Adrenal gland (tissue), 9 donors: ENCODE measurements at regions not wholly inside any gene's neighbourhood (a gene's known extent, or its start where the extent isn't known, plus 50 kb on each side); places are given as distances from the start of the nearest gene placed in this dataset.

Experiments used
- DNase-seq, 7 donors: peaks; one replicate each; pipeline ENCODE4 v3.0.0-alpha.2; 2019 to 2020
- H3K27ac ChIP-seq, 5 donors: fragments of 200-600 bp; sonication (generic) in 4 of 5; 1 replicate in 3 of 5; 2 replicates in 2 of 5; pipeline versions ENCODE4 v1.5.1 to v1.8.0; 2016 to 2020; ENCODE audit warnings: mild to moderate bottlenecking in 1 of 5
- H3K27me3 ChIP-seq: fragments of 200-600 bp; 2 replicates; pipeline ENCODE4 v1.8.0; 2021
- H3K36me3 ChIP-seq, 2 donors: fragments of 200-600 bp; replicated peaks in 1 of 2; 1 replicate in 1 of 2; 2 replicates in 1 of 2; pipeline versions ENCODE4 v1.5.1 to v1.8.0; 2018 to 2022
- H3K4me1 ChIP-seq, 2 donors: fragments of 200-600 bp; replicated peaks in 1 of 2; 1 replicate in 1 of 2; 2 replicates in 1 of 2; pipeline versions ENCODE4 v1.5.1 to v1.8.0; 2018 to 2021
- H3K4me3 ChIP-seq, 4 donors: fragments of 200-600 bp; sonication (generic) in 3 of 4; one replicate each; pipeline ENCODE4 v1.5.1; 2016 to 2018
- H3K9me3 ChIP-seq, 3 donors: fragments of 200-600 bp; sonication (generic) in 1 of 3; replicated peaks in 1 of 3; 1 replicate in 2 of 3; 2 replicates in 1 of 3; pipeline versions ENCODE4 v1.5.1 to v1.8.0; 2016 to 2021
- CTCF ChIP-seq, 6 experiments: fragments of 450-650 bp in 4 of 6; fragments of 200-600 bp in 2 of 6; sonication (generic) in 1 of 6; IDR thresholded peaks; 1 replicate in 5 of 6; 2 replicates in 1 of 6; pipeline versions ENCODE4 v1.5.1 to v1.8.0; 2016 to 2021; ENCODE audit warnings: antibody characterized with exemption in 6 of 6, mild to moderate bottlenecking in 2 of 6, moderate library complexity in 1 of 6
- POLR2A ChIP-seq, 2 donors: fragments of 450-650 bp; IDR thresholded peaks; one replicate each; pipeline ENCODE4 v1.6.1; 2017; ENCODE audit warnings: antibody characterized with exemption in 2 of 2, mild to moderate bottlenecking in 2 of 2, moderate library complexity in 1 of 2
- WGBS, 4 donors: extraction: QIAGEN DNeasy Blood & Tissue Kit in 2 of 4; methylation state at CpG; one replicate each; pipeline versions ENCODE4 v1.1.5 to v1.1.7; 2013 to 2017; 5-methylcytosine and 5-hydroxymethylcytosine counted together
- intact Hi-C, 2 donors: fragments of 100-400 bp; cut with DNase I; formaldehyde crosslinking; loops; one replicate each; pipeline versions ENCODE4 v1.14.1 to v1.15.0; 2022 to 2023
- donor health status: healthy with polysubstance abuse.
- donor health status: Bipolar disorder and iron deficiency.
- donor health status: DM: yes; HTN: yes; CAD: no.
- donor health status: DM: no; HTN: no; CAD: no.
- donor health status: DM: no; HTN: no; CAD: no.

DNA sequence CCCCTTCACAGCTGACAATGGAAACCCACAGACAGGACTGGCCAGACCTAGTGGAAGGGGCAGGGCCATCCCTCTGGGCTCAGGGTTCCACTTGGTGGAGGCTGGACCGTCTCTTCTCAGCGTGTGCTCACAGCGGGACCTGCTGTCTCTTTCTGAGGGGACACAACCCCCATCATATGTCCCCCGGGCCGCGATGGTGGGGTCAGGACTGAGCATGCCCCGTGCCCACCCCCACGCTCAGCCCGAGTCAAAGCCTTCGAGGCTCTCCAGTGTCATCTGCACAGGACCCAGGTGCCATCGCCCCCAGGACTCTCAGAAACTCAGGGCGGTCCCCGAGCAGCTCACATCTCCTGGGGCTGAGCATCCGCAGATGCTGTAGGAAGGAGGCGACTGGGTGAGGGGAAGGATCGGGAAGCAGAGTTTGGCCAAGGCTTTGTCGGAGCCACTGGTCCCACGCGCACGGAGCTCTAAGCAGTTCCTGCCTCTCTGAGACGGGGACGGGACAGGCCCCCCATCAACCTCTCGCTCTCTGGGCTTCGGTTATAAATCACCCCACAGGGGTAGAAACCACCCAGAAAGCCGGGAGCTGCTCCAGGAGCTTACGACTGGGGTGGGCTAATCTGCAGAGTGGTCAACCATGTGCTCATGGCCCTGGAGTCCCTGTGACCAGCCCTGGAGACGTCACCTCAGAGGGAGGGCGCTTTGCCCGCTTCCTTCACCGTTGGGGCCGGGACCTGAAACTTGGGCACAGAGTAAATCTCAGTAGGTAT, 183.4 kb upstream of the SULF2 start:
- H3K27ac ChIP-seq = no peak overlapping the region
- H3K4me3 ChIP-seq = no peak overlapping the region
- no peaks in the 10 kb centered on the region for H3K4me1 ChIP-seq
- H3K36me3 ChIP-seq = no peaks in the 10 kb centered on the region
- H3K27me3 ChIP-seq = no peaks in the 10 kb centered on the region
- DNase-seq = no peak
- no peaks in the 10 kb centered on the region for H3K9me3 ChIP-seq
- 86 to 93% (median 90%) methylated on average over 16 to 31 of the region's 31 CpGs for WGBS, 4 donors
- intact Hi-C loops = no loop called here
- no peak for TF ChIP-seq POLR2A (IDR thresholded peaks at IDR 0.05)
- TF ChIP-seq CTCF (IDR thresholded peaks at IDR 0.05) = no peak

- WGBS, 4 donors = 86 to 91% (median 90%) methylated on average over 5 of the region's 5 CpGs
- H3K36me3 ChIP-seq = no peaks in the 10 kb centered on the region
- H3K27ac ChIP-seq = no peak overlapping the region
- DNase-seq = no peak
- peaks cover 3 to 17% of the 10 kb centered on the region in 2 donors for H3K4me1 ChIP-seq
- H3K9me3 ChIP-seq = no peaks in the 10 kb centered on the region
- intact Hi-C loops = no loop called here
- TF ChIP-seq POLR2A (IDR thresholded peaks at IDR 0.05) = no peak
- TF ChIP-seq CTCF (IDR thresholded peaks at IDR 0.05) = no peak
- H3K27me3 ChIP-seq = no peaks in the 10 kb centered on the region
- H3K4me3 ChIP-seq = no peak overlapping the region
Observed at GRCh38 chr20:47964149-47964548, 178.9 kb upstream of the SULF2 start.

DNA sequence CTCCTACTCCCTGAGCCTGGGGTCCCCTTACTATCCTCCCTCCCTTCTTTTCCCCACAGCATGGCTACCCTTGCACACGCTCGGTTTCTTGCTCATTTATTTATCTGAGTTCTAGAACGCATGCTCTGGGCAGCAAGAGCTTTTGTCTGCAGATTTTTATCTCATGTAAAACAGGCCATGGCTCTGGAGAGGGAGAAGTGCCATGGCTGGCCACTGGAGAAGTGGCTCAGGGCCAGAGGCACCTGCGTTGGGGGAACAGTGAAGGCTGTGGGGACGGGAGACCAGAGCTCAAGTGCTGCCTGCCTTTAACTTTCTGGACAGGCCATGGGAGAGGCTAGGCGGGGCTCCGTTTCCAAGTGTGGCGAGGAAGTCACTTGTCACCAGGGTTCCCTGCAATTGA, 177.7 kb upstream of the SULF2 start:
- TF ChIP-seq CTCF (IDR thresholded peaks at IDR 0.05) (no peak), POLR2A (IDR thresholded peaks at IDR 0.05) (no peak)

DNA sequence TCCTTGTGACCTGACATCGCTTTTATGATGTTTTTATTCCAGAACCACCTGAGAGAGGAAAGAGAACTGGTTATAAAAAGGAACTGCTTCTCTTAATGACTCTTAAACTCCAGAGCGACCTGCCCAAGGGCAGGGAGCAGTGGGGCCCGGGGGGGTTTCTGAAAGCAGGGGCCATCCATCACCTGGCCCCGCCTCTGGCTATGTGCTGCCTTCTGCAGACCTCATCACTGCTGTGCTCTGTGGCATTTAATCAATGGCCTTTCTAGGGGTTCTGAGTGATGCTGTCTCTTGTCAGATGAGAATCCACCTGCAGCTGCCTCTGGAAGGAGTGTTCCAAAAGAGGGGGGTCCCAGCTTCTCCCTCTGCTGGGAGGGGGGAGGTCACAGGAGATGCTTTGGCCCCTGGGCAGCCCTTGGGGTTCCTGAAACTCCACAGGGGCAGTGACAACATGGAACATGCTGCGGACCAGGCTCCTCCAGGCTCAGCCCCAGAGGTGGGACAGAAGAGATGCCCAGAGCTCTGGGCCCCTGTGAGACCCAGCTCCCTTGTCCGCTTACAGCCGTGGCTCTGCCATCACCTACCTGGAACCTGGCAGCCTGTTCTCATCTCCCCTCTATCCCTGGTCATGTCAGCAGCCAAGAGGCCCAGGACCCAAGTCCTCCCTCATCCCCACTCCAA, 177.1 kb upstream of the SULF2 start:
- peaks cover 11 to 21% of the 10 kb centered on the region in 2 donors for H3K4me1 ChIP-seq
- intact Hi-C loops = no loop called here
- WGBS, 4 donors = 83 to 86% (median 85%) methylated on average over 4 to 7 of the region's 7 CpGs
- no peak for DNase-seq
- no peaks in the 10 kb centered on the region for H3K9me3 ChIP-seq
- no peaks in the 10 kb centered on the region for H3K27me3 ChIP-seq
- no peaks in the 10 kb centered on the region for H3K36me3 ChIP-seq
- H3K27ac ChIP-seq = no peak overlapping the region
- no peak overlapping the region for H3K4me3 ChIP-seq
- TF ChIP-seq POLR2A (IDR thresholded peaks at IDR 0.05) (no peak), CTCF (IDR thresholded peaks at IDR 0.05) (no peak)

More for the DNA sequence above, 177.7 kb upstream of the SULF2 start:
- Histone ChIP-seq H3K9me3 (no peaks in the 10 kb centered on the region), H3K4me3 (no peak overlapping the region), H3K27ac (no peak overlapping the region), H3K27me3 (no peaks in the 10 kb centered on the region), H3K4me1 (peaks cover 11 to 21% of the 10 kb centered on the region in 2 donors), H3K36me3 (no peaks in the 10 kb centered on the region)
- no peak for DNase-seq
- WGBS, 4 donors = 62 to 69% (median 64%) methylated on average over 5 to 8 of the region's 8 CpGs
- intact Hi-C loops = no loop called here
